CD4-positive, alpha-beta T cell treated with Interleukin-17A for 1 hour (primary cell): ENCODE measurements at regions not wholly inside any gene's neighbourhood (a gene's known extent, or its start where the extent isn't known, plus 50 kb on each side); places are given as distances from the start of the nearest gene placed in this dataset.
A peak's percentile ranks its signal among the peaks of the same experiment; 100 is the strongest.
"Not testable (repeated sequence)": the region's sequence is repeated elsewhere in the genome, so short reads cannot be mapped to it uniquely, and the experiment has no call there.

Source experiments
- DNase-seq: peaks from one replicate; pipeline ENCODE4 v3.0.0-alpha.2; 2020

DNA sequence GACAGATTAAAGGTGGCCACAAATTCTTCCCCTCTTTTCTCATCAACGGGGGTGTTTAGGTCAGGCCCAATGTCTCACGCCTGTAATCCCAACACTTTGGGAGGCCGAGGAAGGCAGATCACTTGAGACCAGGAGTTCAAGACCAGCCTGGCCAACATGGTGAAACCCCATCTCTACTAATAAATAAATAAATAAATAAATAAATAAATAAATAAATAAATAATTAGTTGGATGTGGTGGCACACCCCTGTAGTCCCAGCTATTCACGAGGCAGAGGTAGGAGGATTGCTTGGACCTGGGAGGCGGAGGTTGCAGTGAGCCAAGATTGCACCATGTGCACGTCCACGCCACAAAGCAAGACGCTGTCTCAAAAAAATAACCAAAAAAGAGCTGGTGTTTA lies 180.7 kb downstream of the FASLG start:
- not testable (repeated sequence) for DNase-seq

DNA sequence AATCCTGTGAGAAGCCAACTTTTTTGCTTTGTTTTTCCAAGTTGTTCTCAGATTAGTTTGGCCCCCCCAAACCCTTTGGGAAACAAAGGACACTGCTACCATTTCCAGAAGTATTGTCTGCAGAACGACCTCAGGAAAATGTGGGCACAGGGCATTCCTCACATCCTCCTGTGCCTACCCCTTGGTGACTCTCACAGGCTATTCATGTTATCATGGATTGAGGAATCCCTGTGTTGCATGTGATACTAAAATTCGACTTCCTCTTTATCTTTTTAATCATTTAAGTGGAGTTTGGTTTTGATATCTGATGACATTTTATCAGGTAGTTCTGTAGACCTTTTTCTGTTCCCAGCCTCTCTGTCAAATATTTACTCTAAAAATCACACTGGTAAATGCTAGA lies 184.5 kb downstream of the FASLG start:
- no peak for DNase-seq

GRCh38 chr1:172845371-172845770 lies 186.5 kb downstream of the FASLG start:
- DNase-seq, result peak; percentile 56

GRCh38 chr1:172845865-172846264 lies 187.0 kb downstream of the FASLG start:
- no peak for DNase-seq

DNA sequence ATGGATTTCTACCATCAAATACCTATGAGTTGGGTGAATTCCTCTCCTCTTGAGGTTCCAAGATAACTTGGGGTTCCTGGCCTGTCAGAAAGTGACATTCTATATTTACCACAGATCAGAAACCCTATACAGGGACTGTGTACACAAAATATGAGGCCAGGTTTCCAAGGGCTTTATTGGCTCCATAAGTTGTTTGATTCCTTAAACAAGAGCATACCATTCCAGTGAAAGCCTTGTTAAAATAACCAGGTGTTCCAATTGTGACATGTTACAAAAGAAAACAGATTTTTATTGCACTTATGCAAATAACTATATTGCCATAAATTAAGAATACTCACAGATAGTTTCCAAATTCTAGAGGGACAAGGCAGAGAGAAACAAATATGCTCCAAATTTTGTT lies 188.9 kb downstream of the FASLG start:
- not testable (repeated sequence) for DNase-seq

GRCh38 chr1:172849653-172850052 lies 190.8 kb downstream of the FASLG start:
- no peak for DNase-seq

DNA sequence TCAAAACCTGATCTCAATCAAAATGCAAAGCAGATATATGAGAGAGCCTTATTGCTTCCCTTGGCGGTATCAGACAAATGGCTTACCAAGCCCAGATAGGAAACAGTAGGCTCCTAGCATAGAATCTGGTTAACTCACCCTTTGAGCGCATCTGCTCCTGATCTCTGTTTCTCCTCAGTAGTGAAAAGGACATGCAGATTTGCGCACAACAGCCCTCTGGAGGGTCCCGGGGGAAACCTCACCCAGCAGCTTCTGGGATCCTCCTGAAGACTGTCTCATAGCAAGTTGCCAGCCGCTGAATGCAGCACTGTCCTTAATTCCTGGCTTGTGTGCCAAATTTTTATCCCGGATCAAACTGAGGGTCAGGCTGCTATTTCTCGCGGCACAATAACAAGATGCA lies 192.2 kb downstream of the FASLG start:
- no peak for DNase-seq

GRCh38 chr1:172851856-172852255 lies 193.0 kb downstream of the FASLG start:
- DNase-seq, result no peak

DNA sequence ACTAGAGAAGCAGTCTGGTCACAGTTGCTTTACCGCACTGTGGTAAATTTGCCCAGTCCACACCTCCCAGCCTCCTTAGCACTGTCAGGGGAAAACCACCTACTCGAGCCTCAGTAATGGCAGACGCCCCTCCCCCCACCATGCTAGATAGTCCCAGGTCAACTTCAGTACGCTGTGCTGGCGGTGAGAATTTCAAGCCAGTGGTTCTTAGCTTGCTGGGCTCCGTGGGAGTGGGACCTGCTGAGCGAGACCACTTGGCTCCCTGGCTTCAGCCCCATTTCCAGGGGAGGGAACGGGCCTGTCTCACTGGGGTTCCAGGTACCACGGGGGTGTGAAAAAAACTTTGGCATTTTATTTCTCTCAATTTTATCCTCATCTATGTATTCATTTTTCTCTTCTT lies 194.8 kb downstream of the TNFSF18 start:
- not testable (repeated sequence) for DNase-seq

- no peak for DNase-seq
Measured at GRCh38 chr1:172863031-172863430, 187.7 kb downstream of the TNFSF18 start.

DNA sequence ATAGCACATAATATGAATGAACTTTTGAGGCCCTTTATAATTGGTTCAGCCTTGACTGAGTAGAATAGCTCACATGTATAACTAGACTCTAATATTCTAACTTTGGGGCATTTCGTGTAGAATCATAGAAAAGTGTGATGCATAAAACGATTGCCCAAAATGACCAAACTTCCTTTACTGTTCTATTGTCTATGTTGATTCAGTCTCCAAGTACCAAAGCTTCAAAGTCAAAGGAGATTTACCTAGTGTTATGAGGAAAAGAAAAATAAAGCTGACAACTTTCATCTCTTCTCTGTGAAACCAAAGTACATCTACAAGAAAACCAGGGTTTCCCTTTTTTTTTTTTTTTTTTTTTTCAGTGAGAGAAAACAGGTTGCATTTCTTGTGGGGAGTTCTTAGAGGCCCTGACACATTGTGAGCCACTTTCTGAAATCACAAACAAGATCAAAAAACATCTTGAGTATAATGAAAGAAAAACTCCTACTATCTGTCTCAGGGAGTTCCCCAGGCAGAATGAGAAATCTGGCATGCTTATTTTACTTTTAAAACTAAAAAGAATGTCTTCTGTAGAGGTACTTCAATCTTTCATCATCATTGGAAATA lies 183.4 kb downstream of the TNFSF18 start:
- DNase-seq, result peak; percentile 43

- no peak for DNase-seq
Measured at GRCh38 chr1:172870901-172871606, 179.7 kb downstream of the TNFSF18 start.

DNA sequence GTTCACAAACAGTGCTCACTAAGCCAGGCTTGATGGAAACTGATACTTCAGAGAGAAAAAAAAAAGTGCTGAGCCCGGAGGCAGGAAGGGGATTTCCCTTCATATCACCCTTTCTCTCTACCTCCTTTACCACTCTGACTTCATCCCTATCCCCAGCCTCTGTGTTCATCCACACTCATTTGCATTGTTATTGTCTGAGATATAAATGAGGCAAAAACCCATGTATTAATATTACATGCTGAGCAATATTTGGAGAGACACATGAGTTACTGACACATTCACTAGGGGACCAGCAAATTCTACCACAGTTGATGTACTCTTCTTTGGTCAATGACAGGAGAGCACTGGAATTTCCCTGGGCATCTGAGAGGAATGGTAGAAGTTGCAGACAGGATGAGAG lies 175.8 kb downstream of the TNFSF18 start:
- DNase-seq, result no peak

GRCh38 chr1:172875892-172876291 lies 174.8 kb downstream of the TNFSF18 start:
- no peak for DNase-seq

DNA sequence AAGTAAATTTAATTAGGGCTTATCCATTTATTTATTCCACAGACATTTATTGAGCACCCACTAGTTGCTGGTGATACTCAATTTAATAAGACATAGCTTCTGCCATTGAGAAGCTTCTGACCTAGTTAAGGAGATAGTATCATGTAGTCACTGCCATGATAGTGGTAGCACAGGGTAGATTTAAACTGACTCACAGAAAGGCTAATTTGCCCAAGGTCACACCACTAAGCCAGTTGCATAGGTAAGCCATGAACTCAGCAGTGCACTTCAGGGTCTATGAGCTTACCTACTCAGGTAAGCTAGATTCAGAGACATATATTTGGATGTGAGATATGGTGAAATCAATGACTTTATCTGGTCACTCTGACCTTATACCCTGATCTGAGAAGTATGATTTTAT lies 168.4 kb downstream of the TNFSF18 start:
- no peak for DNase-seq

DNA sequence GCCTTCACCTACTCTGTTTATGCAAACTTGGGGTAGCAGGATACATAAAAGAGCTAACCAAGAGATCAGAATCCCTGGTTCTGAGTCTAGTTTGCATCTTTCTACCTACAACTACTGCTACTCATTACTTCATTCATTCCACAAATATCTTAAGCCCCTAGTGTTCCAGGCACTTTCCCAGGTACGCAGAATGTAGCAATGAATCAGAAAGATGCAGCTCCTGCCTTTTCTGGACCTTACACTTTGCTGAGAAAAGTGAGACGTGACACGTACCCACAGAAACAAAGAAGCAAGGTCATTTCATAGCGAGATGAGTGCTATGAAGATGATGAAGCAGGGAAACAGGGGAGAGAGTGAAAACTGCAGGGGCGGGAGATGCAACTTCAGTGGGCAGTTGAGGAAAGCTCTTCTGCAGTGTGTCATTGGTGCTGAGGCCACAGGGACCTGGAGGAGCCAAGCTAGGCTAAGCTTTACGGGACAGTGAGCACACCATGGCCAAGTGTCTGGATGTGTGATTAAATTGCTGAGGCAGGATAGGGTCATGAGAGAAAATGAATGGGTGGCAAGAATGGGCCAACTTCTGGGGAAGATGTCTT lies 167.9 kb downstream of the TNFSF18 start:
- DNase-seq, result no peak

- DNase-seq, result no peak
Measured at GRCh38 chr1:172883387-172883791, 167.4 kb downstream of the TNFSF18 start.

GRCh38 chr1:172883844-172884243 lies 166.9 kb downstream of the TNFSF18 start:
- no peak for DNase-seq

GRCh38 chr1:172885411-172885810 lies 165.3 kb downstream of the TNFSF18 start:
- no peak for DNase-seq

DNA sequence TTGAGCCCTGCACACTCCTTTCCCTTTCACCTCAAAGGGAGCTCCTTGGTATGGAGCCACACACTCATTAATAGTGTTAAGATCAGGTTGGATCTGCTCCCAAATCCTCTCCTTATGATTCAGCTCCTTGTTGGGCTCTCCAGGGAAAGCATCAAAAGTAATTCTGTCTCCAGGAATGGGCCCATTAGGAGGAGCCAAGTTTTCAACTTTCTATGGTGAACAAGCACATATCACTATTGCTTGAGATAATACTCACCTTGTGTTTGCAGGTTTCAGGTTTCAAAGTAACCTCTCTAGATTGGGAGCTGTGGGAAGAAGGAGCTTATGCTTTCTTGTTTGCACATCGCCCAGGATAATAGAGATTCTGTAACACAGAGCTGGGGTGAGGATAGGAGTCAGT lies 164.8 kb downstream of the TNFSF18 start:
- DNase-seq, result no peak

DNA sequence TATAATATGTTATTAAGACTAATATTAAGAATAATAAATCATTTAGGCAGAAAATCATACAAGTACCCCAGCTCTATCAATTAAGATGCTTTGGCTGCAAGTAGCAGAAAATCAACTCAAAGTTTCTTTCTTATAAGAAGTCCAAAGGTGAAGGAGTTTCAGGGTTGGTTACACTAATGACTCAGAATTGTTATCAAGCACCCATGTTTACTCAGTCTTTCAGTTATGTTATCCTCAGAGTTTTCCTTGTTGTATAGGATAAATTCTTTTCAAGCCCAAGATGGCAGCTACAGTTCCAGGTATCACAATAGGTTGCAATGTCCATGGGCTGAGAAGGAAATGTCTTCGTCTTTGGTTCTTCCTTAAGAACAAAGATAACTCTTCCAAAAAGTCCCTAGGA lies 163.6 kb downstream of the TNFSF18 start:
- DNase-seq, result no peak

DNA sequence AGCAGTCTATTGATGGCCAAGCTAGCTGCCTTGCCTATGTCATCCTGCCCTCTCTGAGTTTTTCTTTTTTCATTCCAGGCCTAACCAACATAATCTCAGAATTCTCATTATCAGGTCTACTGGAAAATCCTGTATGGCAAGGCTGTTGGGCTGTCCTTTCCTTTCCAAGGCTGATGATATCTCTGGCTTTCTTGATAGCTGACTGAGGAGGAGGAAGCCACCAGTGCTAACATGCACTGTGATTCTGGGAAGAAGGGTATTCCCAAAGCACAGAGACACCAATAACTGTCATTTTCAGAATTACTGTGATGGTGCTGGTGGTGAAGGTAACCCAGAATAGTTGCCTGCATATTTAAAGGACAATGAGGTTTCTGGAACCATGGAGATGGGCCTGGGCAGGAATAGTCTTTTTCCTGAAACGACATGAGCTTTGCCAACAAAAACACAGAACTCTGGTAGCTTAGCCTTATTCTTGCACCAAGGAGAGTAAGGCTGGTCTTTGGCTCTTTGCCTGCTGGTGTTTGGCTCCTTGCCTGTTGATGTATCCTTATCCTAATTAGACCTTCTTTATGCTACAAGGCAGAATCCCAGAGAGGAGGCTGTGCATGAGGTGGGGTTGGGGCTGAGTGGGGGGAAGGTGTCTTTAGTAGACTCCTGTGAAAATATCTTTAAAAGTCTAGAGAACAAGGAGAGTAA lies 157.4 kb downstream of the TNFSF18 start:
- no peak for DNase-seq

- peak; percentile 14 for DNase-seq
Measured at GRCh38 chr1:172894349-172895049, 156.2 kb downstream of the TNFSF18 start.
